ENCODE measurements at regions not wholly inside any gene's neighbourhood (a gene's known extent, or its start where the extent isn't known, plus 50 kb on each side); places are given as distances from the start of the nearest gene placed in this dataset.

- TF ChIP-seq CTCF (IDR thresholded peaks at IDR 0.05 in 4 of 5, conservative IDR thresholded peaks at IDR 0.05 in 1 of 5) (no peak), POLR2A (IDR thresholded peaks at IDR 0.05) (no peak)
Measured at GRCh38 chr7:67311901-67312300, 315.3 kb downstream of the TYW1 start.

All from gastrocnemius medialis (tissue), 4 donors.